ENCODE measurements at regions not wholly inside any gene's neighbourhood (a gene's known extent, or its start where the extent isn't known, plus 50 kb on each side); places are given as distances from the start of the nearest gene placed in this dataset.

GRCh38 chrX:94908171-94908570, 1234.2 kb downstream of the FAM133A start:
- TF ChIP-seq POLR2A (IDR thresholded peaks at IDR 0.05) = no peak
- TF ChIP-seq EP300 (IDR thresholded peaks at IDR 0.05) = no peak
- no peak for TF ChIP-seq CTCF (IDR thresholded peaks at IDR 0.05)
